ENCODE measurements at regions not wholly inside any gene's neighbourhood (a gene's known extent, or its start where the extent isn't known, plus 50 kb on each side); places are given as distances from the start of the nearest gene placed in this dataset.

DNA sequence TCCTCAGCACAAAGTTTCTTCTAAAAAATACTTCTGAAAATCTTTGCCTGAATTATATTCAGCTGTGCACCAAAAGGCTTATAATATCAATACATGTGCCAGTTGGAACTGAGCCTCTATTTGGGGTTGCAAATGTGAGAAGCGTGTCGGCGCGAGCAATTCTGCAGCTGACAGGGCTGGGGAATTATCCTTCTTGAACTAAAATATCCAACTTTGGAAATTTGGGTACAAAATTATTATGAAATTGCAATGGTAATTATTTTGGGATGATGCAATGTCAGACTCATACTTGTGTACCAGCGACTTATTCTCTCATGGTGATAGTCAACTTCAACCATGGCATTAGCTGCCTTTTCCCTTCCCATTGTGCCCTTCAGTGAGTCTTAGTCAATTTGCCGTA is 507.0 kb upstream of the KLF6 start:
- intact Hi-C loops (cut with DNase I), result no loop called here
- 72 to 85% methylated on average over 6 of the region's 6 CpGs for WGBS, 2 donors
- Histone ChIP-seq H3K36me3 (no peaks in the 10 kb centered on the region), H3K27ac (no peak overlapping the region), H3K9me3 (no peaks in the 10 kb centered on the region), H3K4me3 (replicated peaks in 1 of 3) (no peak overlapping the region), H3K27me3 (no peaks in the 10 kb centered on the region), H3K4me1 (no peaks in the 10 kb centered on the region)
- no peak for TF ChIP-seq POLR2A (IDR thresholded peaks at IDR 0.05)
- TF ChIP-seq CTCF (IDR thresholded peaks at IDR 0.05), result no peak
- no peak for DNase-seq

- intact Hi-C loops (cut with DNase I), result no loop called here
- H3K4me1 ChIP-seq, result peaks cover 0 to 10% of the 10 kb centered on the region in 2 donors
- no peak for DNase-seq
- H3K27ac ChIP-seq, result peak overlapping the region in 2 of 3 donors; percentile 50 to 61
- 91% methylated on average over 6 of the region's 6 CpGs for WGBS, 2 donors
- no peaks in the 10 kb centered on the region for H3K36me3 ChIP-seq
- no peaks in the 10 kb centered on the region for H3K9me3 ChIP-seq
- H3K4me3 ChIP-seq (replicated peaks in 1 of 3), result no peak overlapping the region
- no peak for TF ChIP-seq CTCF (IDR thresholded peaks at IDR 0.05)
- TF ChIP-seq POLR2A (IDR thresholded peaks at IDR 0.05), result no peak
- H3K27me3 ChIP-seq, result no peaks in the 10 kb centered on the region
These were observed 500.1 kb upstream of the KLF6 start for GRCh38 chr10:4285121-4285520.

DNA sequence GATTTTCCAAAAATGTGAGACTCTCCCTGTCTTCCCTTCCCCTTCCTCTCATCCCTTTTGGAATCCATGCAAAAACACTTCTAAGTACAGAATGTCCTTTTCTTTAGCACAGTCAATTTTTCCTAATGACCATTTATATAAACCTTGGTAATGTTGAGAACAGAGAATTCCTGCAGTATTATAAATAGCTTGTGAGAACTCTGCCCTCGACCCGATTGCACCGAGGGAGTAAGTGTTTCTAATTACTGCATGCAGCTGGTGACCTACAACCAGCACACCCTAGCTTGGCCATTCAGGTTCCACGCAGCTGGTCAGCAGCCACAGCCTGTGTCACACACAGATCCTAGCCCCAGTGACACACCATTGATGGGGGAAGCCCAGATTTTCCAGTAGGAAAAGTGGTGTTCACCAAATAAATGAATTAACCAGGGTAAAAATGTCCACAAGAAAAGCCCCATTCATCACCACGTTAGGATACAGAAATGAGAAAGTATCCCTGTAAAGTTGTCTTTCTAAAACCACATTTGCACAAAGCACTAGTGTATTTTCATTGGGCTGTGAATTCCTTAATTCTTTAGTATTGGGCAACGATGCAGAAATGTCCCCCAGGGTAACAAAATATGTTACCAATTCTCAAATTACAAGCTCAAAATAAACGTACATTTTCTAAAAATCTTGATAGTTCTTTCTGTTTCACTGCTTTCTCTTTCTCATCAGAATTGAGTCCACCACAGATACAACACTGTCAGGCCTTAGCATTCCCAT is 499.0 kb upstream of the KLF6 start:
- intact Hi-C loops (cut with DNase I), result no loop called here
- WGBS, 2 donors, result 57 to 58% methylated on average over 7 of the region's 7 CpGs
- TF ChIP-seq POLR2A (IDR thresholded peaks at IDR 0.05) (no peak), CTCF (IDR thresholded peaks at IDR 0.05) (no peak)
- H3K9me3 ChIP-seq, result no peaks in the 10 kb centered on the region
- H3K4me3 ChIP-seq (replicated peaks in 1 of 3), result no peak overlapping the region
- H3K27me3 ChIP-seq, result no peaks in the 10 kb centered on the region
- H3K36me3 ChIP-seq, result no peaks in the 10 kb centered on the region
- peaks cover 0 to 15% of the 10 kb centered on the region in 2 donors for H3K4me1 ChIP-seq
- peak overlapping the region in 2 of 3 donors; percentile 54 to 61 for H3K27ac ChIP-seq
- peak in 1 of 2 donors; percentile 11 for DNase-seq

DNA sequence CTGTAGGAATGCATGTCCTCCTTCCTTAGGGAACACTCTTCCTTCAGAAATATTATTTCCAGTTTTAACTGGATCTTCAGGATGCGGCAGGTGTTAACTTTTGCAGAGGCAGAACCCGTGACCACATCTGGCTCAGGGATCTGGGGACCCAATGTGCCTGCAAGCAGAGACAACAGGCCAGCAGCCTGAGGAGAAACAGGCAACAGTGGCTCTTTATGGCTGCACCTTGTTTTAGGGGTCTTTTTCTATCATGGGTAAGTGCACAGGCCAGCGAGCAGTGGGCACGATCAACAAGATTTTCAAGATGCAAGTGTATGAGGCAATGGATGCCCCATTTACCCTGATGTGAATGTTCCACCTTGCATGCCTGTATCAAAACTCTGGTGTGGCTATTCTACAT is 497.5 kb upstream of the KLF6 start:
- Histone ChIP-seq H3K4me1 (peaks cover 0 to 15% of the 10 kb centered on the region in 2 donors), H3K27ac (peak overlapping the region in 2 of 3 donors; percentile 54), H3K27me3 (no peaks in the 10 kb centered on the region), H3K9me3 (no peaks in the 10 kb centered on the region), H3K36me3 (no peaks in the 10 kb centered on the region), H3K4me3 (replicated peaks in 1 of 3) (no peak overlapping the region)
- WGBS, 2 donors, result 92 to 96% methylated on average over 4 of the region's 4 CpGs
- intact Hi-C loops (cut with DNase I), result no loop called here
- TF ChIP-seq POLR2A (IDR thresholded peaks at IDR 0.05), result no peak
- TF ChIP-seq CTCF (IDR thresholded peaks at IDR 0.05), result no peak
- DNase-seq, result no peak

DNA sequence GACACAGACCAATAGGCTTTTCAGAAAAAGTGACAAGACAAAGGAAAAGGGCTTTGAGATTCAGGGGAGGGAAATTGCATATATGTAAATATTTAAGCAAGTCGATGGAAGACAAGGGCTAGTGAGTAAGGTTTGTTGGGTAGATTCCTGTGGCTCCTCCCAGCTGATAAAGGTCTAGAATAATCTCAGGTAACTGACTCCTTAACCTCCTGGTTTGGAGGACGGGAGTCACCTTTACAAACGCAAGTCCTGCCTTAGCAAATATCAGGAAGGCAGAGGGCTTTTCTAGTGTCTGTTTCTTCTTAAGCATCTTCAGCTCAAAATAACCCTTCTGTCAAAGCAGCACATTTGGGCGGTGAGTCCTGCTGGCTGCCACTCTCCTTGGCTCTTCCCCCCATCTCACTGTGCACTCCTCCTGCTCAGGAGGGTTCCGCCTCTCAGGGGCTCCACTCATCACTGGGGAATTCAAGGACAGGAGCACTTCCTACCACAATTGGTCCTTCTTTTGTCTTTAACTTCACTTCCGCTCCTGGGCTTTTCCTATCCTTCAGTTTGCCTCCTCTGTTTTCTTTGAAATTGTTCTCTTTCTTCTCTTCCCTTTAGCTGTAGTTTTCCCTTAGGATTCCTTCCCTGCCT is 496.3 kb upstream of the KLF6 start:
- no peak for TF ChIP-seq POLR2A (IDR thresholded peaks at IDR 0.05)
- no peak for TF ChIP-seq CTCF (IDR thresholded peaks at IDR 0.05)
- H3K4me1 ChIP-seq, result peaks cover 0 to 15% of the 10 kb centered on the region in 2 donors
- WGBS, 2 donors, result 88 to 90% methylated on average over 6 of the region's 6 CpGs
- no peak for DNase-seq
- no peak overlapping the region for H3K4me3 ChIP-seq (replicated peaks in 1 of 3)
- intact Hi-C loops (cut with DNase I), result no loop called here
- no peaks in the 10 kb centered on the region for H3K27me3 ChIP-seq
- no peaks in the 10 kb centered on the region for H3K9me3 ChIP-seq
- H3K27ac ChIP-seq, result peak overlapping the region in 2 of 3 donors; percentile 8 to 32
- no peaks in the 10 kb centered on the region for H3K36me3 ChIP-seq

All from thyroid gland (tissue), 4 donors.